ENCODE measurements at regions not wholly inside any gene's neighbourhood (a gene's known extent, or its start where the extent isn't known, plus 50 kb on each side); places are given as distances from the start of the nearest gene placed in this dataset.

- Histone ChIP-seq H3K36me3 (no peaks in the 10 kb centered on the region), H3K4me1 (peaks cover 0 to 4% of the 10 kb centered on the region in 2 donors), H3K9me3 (no peaks in the 10 kb centered on the region), H3K27me3 (no peaks in the 10 kb centered on the region), H3K4me3 (replicated peaks in 1 of 3) (no peak overlapping the region), H3K27ac (no peak overlapping the region)
- TF ChIP-seq POLR2A (IDR thresholded peaks at IDR 0.05) (no peak), CTCF (IDR thresholded peaks at IDR 0.05) (no peak)
- no peak for DNase-seq
- intact Hi-C loops (cut with DNase I): no loop called here
- WGBS, 2 donors: 70 to 82% methylated on average over 17 of the region's 17 CpGs
Observed at GRCh38 chr10:69749178-69750010, 52.3 kb upstream of the COL13A1 start.

DNA sequence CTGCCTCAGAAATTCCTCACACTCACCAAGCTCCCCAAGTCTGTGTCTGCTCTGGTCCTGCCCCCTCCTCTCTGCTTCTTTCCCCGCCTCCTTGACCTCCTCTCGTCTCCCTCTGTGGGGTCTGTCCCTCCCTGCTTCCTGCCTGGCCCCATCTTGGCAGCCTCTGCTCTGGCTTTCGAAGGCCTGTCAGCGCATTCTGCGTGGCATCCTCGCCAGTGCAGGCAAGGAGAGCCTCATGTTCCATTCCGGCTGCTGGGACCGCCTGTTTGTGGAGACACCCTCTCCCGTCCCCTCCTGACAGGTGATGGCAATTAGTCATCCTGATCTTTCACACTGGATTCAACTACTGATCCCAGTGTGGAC, 51.7 kb upstream of the COL13A1 start:
- Histone ChIP-seq H3K27ac (no peak overlapping the region), H3K4me1 (peaks cover 0 to 4% of the 10 kb centered on the region in 2 donors), H3K4me3 (replicated peaks in 1 of 3) (no peak overlapping the region), H3K36me3 (no peaks in the 10 kb centered on the region), H3K27me3 (no peaks in the 10 kb centered on the region), H3K9me3 (no peaks in the 10 kb centered on the region)
- intact Hi-C loops (cut with DNase I): no loop called here
- WGBS, 2 donors: 91 to 93% methylated on average over 8 of the region's 9 CpGs
- TF ChIP-seq CTCF (IDR thresholded peaks at IDR 0.05): no peak
- no peak for TF ChIP-seq POLR2A (IDR thresholded peaks at IDR 0.05)
- no peak for DNase-seq

GRCh38 chr10:69750725-69751124, 51.0 kb upstream of the COL13A1 start:
- H3K9me3 ChIP-seq: no peaks in the 10 kb centered on the region
- DNase-seq: no peak
- no peak overlapping the region for H3K27ac ChIP-seq
- H3K4me1 ChIP-seq: peaks cover 0 to 4% of the 10 kb centered on the region in 2 donors
- 80 to 86% methylated on average over 4 of the region's 4 CpGs for WGBS, 2 donors
- H3K36me3 ChIP-seq: no peaks in the 10 kb centered on the region
- no peak for TF ChIP-seq POLR2A (IDR thresholded peaks at IDR 0.05)
- TF ChIP-seq CTCF (IDR thresholded peaks at IDR 0.05): no peak
- intact Hi-C loops (cut with DNase I): no loop called here
- H3K27me3 ChIP-seq: no peaks in the 10 kb centered on the region
- H3K4me3 ChIP-seq (replicated peaks in 1 of 3): no peak overlapping the region

DNA sequence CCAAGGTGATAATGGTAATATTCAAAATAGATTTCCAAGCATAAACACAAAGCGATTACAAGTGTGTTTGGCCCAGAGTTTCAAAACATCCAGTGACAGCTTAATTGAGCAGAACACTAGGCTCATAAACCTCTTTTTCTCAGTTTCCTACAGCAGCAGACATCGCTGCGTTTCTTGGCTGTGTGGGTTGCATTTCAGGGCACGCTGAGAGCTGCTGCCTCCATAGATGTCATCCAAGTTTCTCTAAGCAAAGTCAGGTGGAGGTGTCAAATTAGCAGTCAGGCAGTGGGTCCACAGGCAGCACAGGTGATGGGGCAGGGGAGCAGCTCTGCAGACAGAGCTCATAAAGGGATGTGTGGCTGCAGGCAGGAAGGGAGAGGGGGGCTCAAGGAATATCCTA, 50.5 kb upstream of the COL13A1 start:
- intact Hi-C loops (cut with DNase I): no loop called here
- no peaks in the 10 kb centered on the region for H3K36me3 ChIP-seq
- H3K27me3 ChIP-seq: no peaks in the 10 kb centered on the region
- H3K4me3 ChIP-seq (replicated peaks in 1 of 3): no peak overlapping the region
- DNase-seq: no peak
- TF ChIP-seq POLR2A (IDR thresholded peaks at IDR 0.05): no peak
- TF ChIP-seq CTCF (IDR thresholded peaks at IDR 0.05): no peak
- no peaks in the 10 kb centered on the region for H3K9me3 ChIP-seq
- H3K27ac ChIP-seq: no peak overlapping the region
- H3K4me1 ChIP-seq: peaks cover 0 to 4% of the 10 kb centered on the region in 2 donors
- 52 to 90% methylated on average over 4 of the region's 4 CpGs for WGBS, 2 donors

Measured in thyroid gland (tissue), 4 donors.